Nephron (organoid): ENCODE measurements at regions not wholly inside any gene's neighbourhood (a gene's known extent, or its start where the extent isn't known, plus 50 kb on each side); places are given as distances from the start of the nearest gene placed in this dataset.

Experiments used
- H3K27ac Mint-ChIP-seq, 3 experiments: 2 replicates each; pipeline ENCODE4 v1.8.0; 2020; ENCODE audit warnings: mixed read lengths in 3 of 3, mild to moderate bottlenecking in 2 of 3, moderate library complexity in 1 of 3
- H3K27me3 Mint-ChIP-seq: 2 replicates; pipeline ENCODE4 v1.8.0; 2021; ENCODE audit warnings: low read depth, mild to moderate bottlenecking, moderate library complexity, mixed read lengths
- H3K36me3 Mint-ChIP-seq: 2 replicates; pipeline ENCODE4 v1.8.0; 2020; ENCODE audit warnings: low read depth, mixed read lengths
- H3K4me1 Mint-ChIP-seq: 2 replicates; pipeline ENCODE4 v1.8.0; 2020; ENCODE audit warnings: mixed read lengths
- H3K4me3 Mint-ChIP-seq, 3 experiments: 2 replicates each; pipeline ENCODE4 v1.8.0; 2020; ENCODE audit warnings: mild to moderate bottlenecking in 3 of 3, mixed read lengths in 3 of 3, moderate library complexity in 2 of 3
- H3K9me3 Mint-ChIP-seq: 2 replicates; pipeline ENCODE4 v1.8.0; 2020; ENCODE audit warnings: mixed read lengths
- TF ChIP-seq, protein P1 (sequence below), 3 experiments: fragments of 200-600 bp; sonication (generic); IDR thresholded peaks; one replicate each; pipeline ENCODE4 v1.5.0; 2021; ENCODE audit warnings: antibody characterized with exemption in 3 of 3; ENCODE audit not compliant: unreplicated experiment in 3 of 3

DNA sequence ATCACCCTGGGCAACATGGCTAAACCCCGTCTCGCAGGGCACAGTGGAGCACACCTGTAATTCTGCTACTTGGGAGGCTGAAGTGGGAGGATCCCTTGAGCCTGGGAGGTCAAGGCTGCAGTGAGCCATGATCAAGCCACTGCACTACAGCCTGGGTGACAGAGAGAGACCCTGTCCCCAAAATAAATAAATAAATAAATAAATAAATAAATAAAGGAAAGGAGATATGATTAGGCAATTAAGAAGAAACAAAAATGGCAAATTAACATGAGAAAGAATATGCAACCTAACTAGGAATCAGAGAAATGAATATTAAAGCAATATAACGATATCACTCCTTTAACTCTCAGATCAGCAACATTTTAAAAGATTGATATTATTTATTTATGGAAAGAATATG, 92.3 kb downstream of the C1D start:
- no peaks in the 10 kb centered on the region for H3K36me3 Mint-ChIP-seq
- TF ChIP-seq, protein P1, sequence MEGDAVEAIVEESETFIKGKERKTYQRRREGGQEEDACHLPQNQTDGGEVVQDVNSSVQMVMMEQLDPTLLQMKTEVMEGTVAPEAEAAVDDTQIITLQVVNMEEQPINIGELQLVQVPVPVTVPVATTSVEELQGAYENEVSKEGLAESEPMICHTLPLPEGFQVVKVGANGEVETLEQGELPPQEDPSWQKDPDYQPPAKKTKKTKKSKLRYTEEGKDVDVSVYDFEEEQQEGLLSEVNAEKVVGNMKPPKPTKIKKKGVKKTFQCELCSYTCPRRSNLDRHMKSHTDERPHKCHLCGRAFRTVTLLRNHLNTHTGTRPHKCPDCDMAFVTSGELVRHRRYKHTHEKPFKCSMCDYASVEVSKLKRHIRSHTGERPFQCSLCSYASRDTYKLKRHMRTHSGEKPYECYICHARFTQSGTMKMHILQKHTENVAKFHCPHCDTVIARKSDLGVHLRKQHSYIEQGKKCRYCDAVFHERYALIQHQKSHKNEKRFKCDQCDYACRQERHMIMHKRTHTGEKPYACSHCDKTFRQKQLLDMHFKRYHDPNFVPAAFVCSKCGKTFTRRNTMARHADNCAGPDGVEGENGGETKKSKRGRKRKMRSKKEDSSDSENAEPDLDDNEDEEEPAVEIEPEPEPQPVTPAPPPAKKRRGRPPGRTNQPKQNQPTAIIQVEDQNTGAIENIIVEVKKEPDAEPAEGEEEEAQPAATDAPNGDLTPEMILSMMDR (IDR thresholded peaks at IDR 0.05; ENCODE audit: unreplicated experiment in 3 of 3): no peak
- H3K4me1 Mint-ChIP-seq: peaks cover 10% of the 10 kb centered on the region
- no peak overlapping the region for H3K27ac Mint-ChIP-seq
- H3K4me3 Mint-ChIP-seq: no peak overlapping the region
- H3K27me3 Mint-ChIP-seq: no peaks in the 10 kb centered on the region
- no peaks in the 10 kb centered on the region for H3K9me3 Mint-ChIP-seq

DNA sequence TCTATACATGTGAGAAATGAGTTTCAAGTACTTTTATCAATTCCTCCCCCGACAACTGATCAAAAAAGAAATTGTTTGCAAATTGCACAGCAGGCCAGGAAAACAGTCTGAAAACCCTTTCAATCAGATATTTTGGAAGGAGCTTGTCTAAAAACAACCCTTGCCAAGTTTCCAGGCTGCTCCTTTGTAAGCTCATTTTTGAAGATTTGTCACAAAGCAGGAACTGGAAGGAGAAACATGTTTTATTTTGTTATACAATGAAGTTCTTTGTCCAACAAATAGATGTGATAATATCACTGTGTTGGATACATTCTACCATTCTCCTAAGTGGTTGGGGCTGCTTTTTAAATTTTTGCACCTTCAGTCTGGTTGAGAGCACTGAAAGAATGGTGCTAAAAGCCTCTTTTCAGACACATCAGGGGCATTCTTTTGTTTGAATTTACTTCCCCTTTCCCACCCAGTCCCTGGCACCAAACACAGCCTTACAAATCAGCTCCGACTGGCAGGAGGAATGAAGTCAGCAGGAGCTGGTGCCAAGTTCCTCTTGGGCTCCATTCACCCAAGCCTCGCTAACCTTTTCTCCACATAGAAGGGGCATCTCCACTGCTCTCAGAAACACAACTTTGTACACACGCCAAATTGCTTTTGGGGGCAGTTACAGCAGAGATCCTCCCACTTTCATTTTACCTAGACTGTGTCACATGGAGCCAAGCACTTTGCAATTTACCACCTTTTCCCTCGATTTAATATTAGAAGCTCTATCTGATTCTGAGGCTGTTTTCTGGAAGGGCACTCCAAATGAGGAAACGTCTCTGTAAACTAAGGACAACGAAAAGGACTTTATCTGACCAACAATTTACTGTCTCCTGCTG, 88.0 kb downstream of the C1D start:
- peak overlapping the region in 1 of 3 experiments; percentile 59 for H3K27ac Mint-ChIP-seq
- peaks cover 10% of the 10 kb centered on the region for H3K4me1 Mint-ChIP-seq
- H3K27me3 Mint-ChIP-seq: no peaks in the 10 kb centered on the region

DNA sequence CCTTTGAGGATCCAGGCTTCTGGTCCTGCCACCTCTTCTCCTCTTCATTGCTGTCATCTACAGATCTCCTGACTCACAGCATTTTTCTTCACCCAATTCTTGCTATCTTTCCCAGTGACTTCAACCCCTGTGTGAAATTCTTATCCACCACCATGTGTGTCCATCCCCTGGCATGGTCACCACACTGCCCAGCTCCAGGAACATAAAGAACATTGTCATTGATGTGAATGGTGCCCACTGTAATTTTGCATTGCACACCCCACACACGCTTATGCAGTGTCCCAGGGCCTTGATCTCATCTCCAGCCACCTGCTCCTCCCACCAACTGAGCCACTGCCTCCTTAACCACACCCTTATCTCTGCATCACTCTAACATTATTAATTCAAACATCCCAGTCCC, 85.3 kb downstream of the C1D start:
- H3K4me1 Mint-ChIP-seq: peaks cover 10% of the 10 kb centered on the region
- H3K9me3 Mint-ChIP-seq: peaks cover 4% of the 10 kb centered on the region
- H3K27ac Mint-ChIP-seq: no peak overlapping the region
- H3K27me3 Mint-ChIP-seq: no peaks in the 10 kb centered on the region
- H3K4me3 Mint-ChIP-seq: no peak overlapping the region
- peaks cover 4% of the 10 kb centered on the region for H3K36me3 Mint-ChIP-seq
- TF ChIP-seq, protein P1 (IDR thresholded peaks at IDR 0.05; ENCODE audit: unreplicated experiment in 3 of 3): no peak

More for the DNA sequence above, 88.0 kb downstream of the C1D start:
- TF ChIP-seq, protein P1 (IDR thresholded peaks at IDR 0.05; ENCODE audit: unreplicated experiment in 3 of 3): no peak
- H3K4me3 Mint-ChIP-seq: no peak overlapping the region
- no peaks in the 10 kb centered on the region for H3K9me3 Mint-ChIP-seq
- H3K36me3 Mint-ChIP-seq: no peaks in the 10 kb centered on the region

DNA sequence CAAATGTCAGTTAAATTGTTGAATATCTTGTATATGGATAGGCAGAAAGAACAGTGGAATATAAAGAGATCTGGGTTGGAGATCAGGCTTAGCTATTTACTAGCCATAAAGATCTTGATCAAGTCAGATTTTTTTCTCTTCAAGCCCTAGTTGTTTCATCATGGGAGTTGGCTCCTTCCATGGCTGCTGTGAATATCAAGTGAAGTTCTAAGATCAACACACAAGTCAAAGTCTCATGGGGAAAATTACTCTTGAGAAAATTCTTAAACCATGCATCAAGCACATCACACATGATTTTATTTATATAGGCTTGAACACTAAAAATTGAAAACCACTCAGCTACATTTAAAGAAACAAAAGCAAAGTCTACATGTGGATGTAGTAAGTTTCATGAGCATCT, 79.8 kb downstream of the C1D start:
- H3K36me3 Mint-ChIP-seq: peaks cover 4% of the 10 kb centered on the region
- H3K27me3 Mint-ChIP-seq: peaks cover 3% of the 10 kb centered on the region
- H3K9me3 Mint-ChIP-seq: peaks cover 14% of the 10 kb centered on the region
- H3K4me1 Mint-ChIP-seq: no peaks in the 10 kb centered on the region
- H3K27ac Mint-ChIP-seq: no peak overlapping the region
- H3K4me3 Mint-ChIP-seq: no peak overlapping the region
- TF ChIP-seq, protein P1 (IDR thresholded peaks at IDR 0.05; ENCODE audit: unreplicated experiment in 3 of 3): no peak

DNA sequence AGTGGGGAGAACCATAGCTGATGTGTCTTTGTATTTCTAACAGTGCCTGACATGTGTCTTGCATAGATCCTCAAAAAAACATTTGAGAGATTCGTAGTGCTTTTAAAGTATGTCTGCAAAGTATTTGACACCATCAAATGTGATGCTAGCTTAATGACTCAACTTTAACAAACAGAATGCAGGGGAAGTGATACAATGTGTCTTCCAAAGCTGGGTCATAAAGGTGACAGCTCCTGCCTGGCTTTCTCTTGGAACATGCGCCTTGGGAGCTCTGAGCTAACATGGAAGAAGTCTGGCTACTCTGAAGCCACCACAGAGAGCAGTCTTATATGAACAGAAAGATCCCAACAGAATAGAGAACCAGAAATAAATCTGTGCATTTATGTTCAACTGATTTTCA, 78.2 kb downstream of the C1D start:
- Mint-ChIP-seq H3K36me3 (peaks cover 4% of the 10 kb centered on the region), H3K27ac (no peak overlapping the region), H3K4me1 (no peaks in the 10 kb centered on the region), H3K9me3 (peaks cover 14% of the 10 kb centered on the region), H3K4me3 (no peak overlapping the region), H3K27me3 (peaks cover 3% of the 10 kb centered on the region)
- TF ChIP-seq, protein P1 (IDR thresholded peaks at IDR 0.05; ENCODE audit: unreplicated experiment in 3 of 3): no peak

DNA sequence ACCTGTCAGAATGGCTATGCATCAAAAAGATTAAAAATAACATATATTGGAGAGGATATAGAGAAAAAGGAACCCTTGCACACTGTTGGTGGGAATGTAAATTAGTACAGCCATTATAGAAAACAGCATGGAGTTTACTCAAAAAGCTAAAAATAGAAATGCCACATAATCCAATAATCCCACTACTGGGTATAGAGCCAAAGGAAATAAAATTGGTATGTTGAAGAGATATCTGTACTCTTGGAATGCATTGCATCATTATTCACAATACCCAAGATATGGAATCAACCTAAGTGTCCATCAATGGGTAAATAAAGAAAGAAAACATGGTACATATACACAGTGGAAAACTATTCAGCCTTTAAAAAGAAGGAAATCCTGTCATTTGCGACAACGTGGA, 77.2 kb downstream of the C1D start:
- Mint-ChIP-seq H3K9me3 (peaks cover 14% of the 10 kb centered on the region), H3K27me3 (peaks cover 5% of the 10 kb centered on the region), H3K4me1 (no peaks in the 10 kb centered on the region), H3K36me3 (peaks cover 4% of the 10 kb centered on the region), H3K27ac (no peak overlapping the region), H3K4me3 (no peak overlapping the region)
- TF ChIP-seq, protein P1 (IDR thresholded peaks at IDR 0.05; ENCODE audit: unreplicated experiment in 3 of 3): no peak
